RPMI8226 (cell line): ENCODE measurements at regions not wholly inside any gene's neighbourhood (a gene's known extent, or its start where the extent isn't known, plus 50 kb on each side); places are given as distances from the start of the nearest gene placed in this dataset.
A peak's percentile ranks its signal among the peaks of the same experiment; 100 is the strongest.
"Not testable (repeated sequence)": the region's sequence is repeated elsewhere in the genome, so short reads cannot be mapped to it uniquely, and the experiment has no call there.

Source experiments
- DNase-seq: peaks from one replicate; pipeline ENCODE4 v3.0.0-alpha.2; 2015

- no peak for DNase-seq
These were observed 1472.4 kb downstream of the SI start for GRCh38 chr3:163605915-163606314.

GRCh38 chr3:163601426-163601825 is 1476.9 kb downstream of the SI start:
- no peak for DNase-seq

- DNase-seq, result no peak
These were observed 1491.0 kb downstream of the SI start for GRCh38 chr3:163587342-163587741.

- no peak for DNase-seq
These were observed 1495.3 kb downstream of the SI start for GRCh38 chr3:163582967-163583366.

- DNase-seq, result no peak
These were observed 1501.0 kb downstream of the SI start for GRCh38 chr3:163577271-163577670.

DNA sequence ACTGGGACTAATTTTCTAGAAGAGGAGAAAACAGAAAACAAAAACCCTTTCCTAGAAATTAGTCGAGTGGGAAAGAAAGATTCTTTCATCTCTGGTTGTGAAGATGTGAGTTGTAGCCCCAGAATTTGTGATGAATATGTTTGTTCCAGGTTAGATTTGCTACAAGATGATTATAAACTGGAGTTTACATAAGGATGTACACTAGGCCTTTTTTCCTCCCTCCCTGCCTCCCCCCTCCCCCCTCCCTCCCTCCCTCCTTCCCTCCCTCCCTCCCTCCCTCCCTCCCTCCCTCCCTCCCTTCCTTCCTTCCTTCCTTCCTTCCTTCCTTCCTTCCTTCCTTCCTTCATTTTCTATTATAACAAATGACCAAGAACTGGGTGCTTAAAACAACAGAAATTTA is 1502.0 kb downstream of the SI start:
- DNase-seq, result no peak

DNA sequence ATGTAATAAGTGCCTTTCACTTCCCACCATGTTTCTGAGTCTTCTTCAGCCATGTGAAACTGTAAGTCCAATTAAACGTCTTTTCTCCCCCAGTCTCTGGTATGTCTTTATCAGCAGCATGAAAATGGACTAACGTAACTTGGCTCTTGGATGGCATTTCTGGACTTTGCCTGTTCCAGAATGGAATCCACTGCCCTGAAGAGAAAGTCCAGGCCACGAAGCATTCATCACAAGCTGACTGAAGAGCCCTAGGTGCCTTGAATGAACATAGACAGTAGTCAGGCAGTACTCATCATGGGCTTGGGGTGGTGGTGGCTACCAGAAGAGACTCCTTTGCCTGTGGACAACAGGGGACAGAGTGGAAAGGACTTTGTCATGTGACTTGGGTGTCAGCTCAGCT is 1505.0 kb downstream of the SI start:
- DNase-seq, result no peak

GRCh38 chr3:163572856-163573255 is 1505.4 kb downstream of the SI start:
- DNase-seq, result no peak

DNA sequence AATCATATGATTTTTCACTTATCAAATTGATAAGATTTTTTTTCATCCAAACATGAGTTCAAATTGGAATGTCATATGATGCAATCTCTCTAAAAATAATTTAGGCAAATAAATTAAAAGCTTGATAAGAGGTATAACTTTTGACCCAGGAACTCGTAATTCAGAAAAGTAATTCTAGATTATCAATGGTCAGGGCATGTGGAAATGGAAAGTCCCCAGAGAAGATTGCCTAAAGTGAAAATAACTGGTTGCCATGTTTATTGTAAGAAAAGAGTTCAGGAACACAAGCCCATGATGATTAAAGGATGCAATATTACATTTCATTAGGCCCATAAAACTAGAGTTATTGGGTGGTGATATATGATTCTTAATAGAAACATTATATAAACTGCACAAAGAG is 1514.8 kb downstream of the SI start:
- DNase-seq, result no peak

DNA sequence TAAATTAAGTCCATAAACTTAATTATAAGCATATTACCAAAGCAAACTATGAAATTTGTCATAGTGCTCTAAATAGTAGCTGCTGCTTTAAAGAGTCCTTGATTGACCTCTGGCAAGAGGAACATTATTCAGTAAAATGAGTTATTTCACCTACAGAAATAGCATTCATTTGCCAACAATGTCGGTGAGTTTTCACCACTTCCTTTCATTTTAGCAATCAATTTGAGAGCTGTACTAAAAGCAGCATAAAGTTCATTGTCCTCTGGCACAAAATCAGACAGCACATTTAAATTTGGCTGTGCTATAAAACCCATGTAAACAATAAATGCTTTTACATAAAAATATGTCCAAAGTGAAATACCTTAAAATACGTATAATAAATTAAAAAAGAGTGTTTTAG is 1515.7 kb downstream of the SI start:
- DNase-seq, result no peak

DNA sequence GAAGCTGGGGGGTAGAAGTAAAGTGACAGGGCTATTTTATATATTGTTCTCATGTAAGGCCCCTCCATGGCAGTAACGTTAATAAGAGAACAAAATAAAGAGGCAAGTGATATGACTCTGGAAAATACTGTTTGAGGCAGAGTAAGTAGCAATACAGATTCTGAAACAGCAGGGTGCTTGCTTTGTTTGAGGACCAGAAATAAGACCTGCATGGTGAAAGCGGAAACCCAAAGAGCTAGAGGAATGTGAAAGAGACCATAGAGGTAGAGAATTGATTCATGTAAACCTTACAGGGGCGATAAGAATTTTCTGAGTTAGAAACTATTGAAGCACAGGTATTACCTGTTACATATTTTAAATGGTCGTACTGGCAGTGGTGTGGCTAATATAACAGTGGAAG is 1517.1 kb downstream of the SI start:
- DNase-seq, result no peak

GRCh38 chr3:163560459-163560858 is 1517.8 kb downstream of the SI start:
- peak; percentile 17 for DNase-seq

GRCh38 chr3:163556813-163557523 is 1521.3 kb downstream of the SI start:
- DNase-seq, result no peak

DNA sequence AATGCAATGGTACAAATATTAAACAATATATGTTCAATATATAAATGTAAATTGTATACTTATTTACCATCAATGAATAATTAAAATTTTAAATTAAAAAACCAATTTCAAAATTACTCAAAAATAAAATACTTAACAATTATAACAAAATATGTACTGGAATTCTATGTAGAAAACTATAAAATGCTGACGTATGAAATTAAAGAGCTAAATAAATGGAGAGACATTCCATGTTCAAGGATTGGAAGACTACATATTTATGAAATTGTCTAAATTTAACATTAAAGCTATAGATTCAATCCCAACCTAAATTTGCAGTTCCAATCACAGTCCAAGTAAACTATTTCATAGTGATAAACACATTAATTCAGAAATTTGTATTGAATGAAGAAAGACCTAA is 1522.4 kb downstream of the SI start:
- DNase-seq, result no peak

- no peak for DNase-seq
These were observed 1525.7 kb downstream of the SI start for GRCh38 chr3:163552659-163552966.

DNA sequence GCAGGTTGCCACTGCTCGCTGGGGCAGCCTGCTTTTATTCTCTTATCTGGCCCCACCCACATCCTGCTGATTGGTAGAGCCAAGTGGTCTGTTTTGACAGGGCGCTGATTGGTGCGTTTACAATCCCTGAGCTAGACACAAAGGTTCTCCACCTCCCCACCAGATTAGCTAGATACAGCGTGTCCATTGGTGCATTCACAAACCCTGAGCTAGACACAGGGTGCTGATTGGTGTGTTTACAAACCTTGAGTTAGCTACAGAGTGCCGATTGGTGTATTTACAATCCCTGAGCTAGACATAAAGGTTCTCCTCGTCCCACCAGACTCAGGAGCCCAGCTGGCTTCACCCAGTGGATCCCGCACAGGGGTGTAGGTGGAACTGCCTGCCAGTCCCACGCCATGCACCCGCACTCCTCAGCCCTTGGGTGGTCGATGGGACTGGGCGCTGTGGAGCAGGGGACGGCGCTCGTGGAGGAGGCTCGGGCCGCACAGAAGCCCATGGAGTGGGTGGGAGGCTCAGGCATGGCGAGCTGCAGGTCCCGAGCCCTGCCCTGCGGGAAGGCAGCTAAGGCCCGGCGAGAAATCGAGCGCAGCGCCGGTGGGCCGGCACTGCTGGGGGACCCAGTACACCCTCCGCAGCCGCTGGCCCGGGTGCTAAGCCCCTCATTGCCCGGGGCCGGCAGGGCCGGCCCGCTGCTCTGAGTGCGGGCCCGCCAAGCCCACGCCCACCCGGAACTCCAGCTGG is 1526.2 kb downstream of the SI start:
- not testable (repeated sequence) for DNase-seq

GRCh38 chr3:163548015-163548414 is 1530.3 kb downstream of the SI start:
- DNase-seq, result no peak

GRCh38 chr3:163547014-163547685 is 1531.1 kb downstream of the SI start:
- DNase-seq, result no peak

DNA sequence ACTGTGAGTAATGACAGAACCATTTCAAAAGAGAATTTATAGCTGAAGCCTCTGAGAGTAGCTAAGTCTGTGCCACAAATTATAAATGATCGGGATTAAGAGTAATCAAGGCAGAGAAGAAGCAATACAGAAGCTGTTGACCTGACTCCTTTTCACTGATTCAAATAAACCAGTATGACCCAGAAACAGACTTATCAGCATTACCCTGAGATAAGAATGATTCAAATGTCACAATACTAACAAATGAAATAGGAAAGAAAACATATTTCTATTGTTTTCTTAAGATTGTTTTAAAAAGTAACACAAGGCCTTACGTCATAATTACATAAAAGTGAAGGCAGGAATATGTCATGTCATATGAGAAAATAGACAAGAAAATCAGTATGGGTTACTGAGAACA is 1534.6 kb downstream of the SI start:
- no peak for DNase-seq

GRCh38 chr3:163541629-163542028 is 1536.7 kb downstream of the SI start:
- no peak for DNase-seq

DNA sequence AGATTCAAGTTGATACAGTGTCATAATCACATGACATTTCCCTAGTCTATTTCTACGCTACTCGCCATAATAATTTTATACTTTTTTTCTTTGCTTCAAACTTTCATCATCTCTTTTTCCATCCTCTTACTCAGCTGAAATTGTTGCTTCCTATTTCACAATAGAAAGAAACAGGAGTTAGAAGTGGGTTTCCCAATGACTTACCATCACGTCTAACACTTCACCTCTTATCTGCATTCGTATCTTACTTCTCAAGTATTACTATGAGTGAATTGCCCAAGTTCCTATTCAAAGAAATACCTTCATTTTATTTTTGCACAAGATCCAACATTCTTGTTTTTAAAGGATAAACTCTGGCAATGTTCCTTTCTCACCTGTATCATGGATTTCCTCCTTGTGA is 1539.9 kb downstream of the SI start:
- no peak for DNase-seq

GRCh38 chr3:163533381-163533780 is 1544.9 kb downstream of the SI start:
- DNase-seq, result no peak

- no peak for DNase-seq
These were observed 1554.9 kb downstream of the SI start for GRCh38 chr3:163523375-163523774.

GRCh38 chr3:163521261-163521660 is 1557.0 kb downstream of the SI start:
- DNase-seq, result no peak
